Thymus (tissue), 11 donors: ENCODE measurements at regions not wholly inside any gene's neighbourhood (a gene's known extent, or its start where the extent isn't known, plus 50 kb on each side); places are given as distances from the start of the nearest gene placed in this dataset.

ENCODE experiments used
- DNase-seq, 9 donors: peaks; one replicate each; pipeline ENCODE4 v3.0.0-alpha.2; 2013; ENCODE audit warnings: low spot score in 9 of 9, low read depth in 6 of 9, missing footprints in 1 of 9
- H3K27ac ChIP-seq, 2 donors: one replicate each; pipeline ENCODE4 v1.5.1; 2013; ENCODE audit warnings: control low read depth in 1 of 2, low read depth in 1 of 2, low read length in 1 of 2, mild to moderate bottlenecking in 1 of 2, moderate library complexity in 1 of 2
- H3K27me3 ChIP-seq, 2 donors: one replicate each; pipeline ENCODE4 v1.5.1; 2013; ENCODE audit warnings: low read length in 1 of 2; ENCODE audit not compliant: control insufficient read depth in 2 of 2, insufficient read depth in 1 of 2
- H3K36me3 ChIP-seq, 2 donors: one replicate each; pipeline ENCODE4 v1.5.1; 2013; ENCODE audit warnings: low read length in 1 of 2, mild to moderate bottlenecking in 1 of 2, moderate library complexity in 1 of 2; ENCODE audit not compliant: control insufficient read depth in 2 of 2, insufficient read depth in 2 of 2
- H3K4me1 ChIP-seq, 2 donors: one replicate each; pipeline ENCODE4 v1.5.1; 2013; ENCODE audit warnings: low read length in 2 of 2; ENCODE audit not compliant: control insufficient read depth in 2 of 2, insufficient read depth in 2 of 2
- H3K4me3 ChIP-seq, 2 donors: one replicate each; pipeline ENCODE4 v1.5.1; 2013; ENCODE audit warnings: low read length in 2 of 2, control low read depth in 1 of 2, mild to moderate bottlenecking in 1 of 2
- H3K9me3 ChIP-seq, 2 donors: one replicate each; pipeline ENCODE4 v1.5.1; 2013; ENCODE audit warnings: low read length in 1 of 2, mild to moderate bottlenecking in 1 of 2; ENCODE audit not compliant: control insufficient read depth in 2 of 2, insufficient read depth in 1 of 2
- WGBS: extraction: QIAGEN DNeasy Blood & Tissue Kit; methylation state at CpG from one replicate; pipeline ENCODE4 v1.1.7; 2013; 5-methylcytosine and 5-hydroxymethylcytosine counted together
- donor health status: healthy.

GRCh38 chr3:176313426-176313825 is 883.9 kb downstream of the TBL1XR1 start:
- H3K4me1 ChIP-seq, result no peaks in the 10 kb centered on the region
- H3K9me3 ChIP-seq, result no peaks in the 10 kb centered on the region
- H3K27me3 ChIP-seq, result no peaks in the 10 kb centered on the region
- no peaks in the 10 kb centered on the region for H3K36me3 ChIP-seq
- WGBS, result 94% methylated on average over 3 of the region's 3 CpGs
- no peak overlapping the region for H3K27ac ChIP-seq
- no peak overlapping the region for H3K4me3 ChIP-seq
- no peak for DNase-seq

- no peak for DNase-seq
- no peak overlapping the region for H3K4me3 ChIP-seq
- no peak overlapping the region for H3K27ac ChIP-seq
- no peaks in the 10 kb centered on the region for H3K27me3 ChIP-seq
- 97% methylated on average over 4 of the region's 4 CpGs for WGBS
- no peaks in the 10 kb centered on the region for H3K36me3 ChIP-seq
- no peaks in the 10 kb centered on the region for H3K4me1 ChIP-seq
- no peaks in the 10 kb centered on the region for H3K9me3 ChIP-seq
Observed at GRCh38 chr3:176310641-176311040, 886.6 kb downstream of the TBL1XR1 start.

- Histone ChIP-seq H3K27me3 (no peaks in the 10 kb centered on the region), H3K4me1 (no peaks in the 10 kb centered on the region), H3K27ac (no peak overlapping the region), H3K36me3 (no peaks in the 10 kb centered on the region), H3K4me3 (no peak overlapping the region), H3K9me3 (no peaks in the 10 kb centered on the region)
- DNase-seq, result no peak
- 96% methylated on average over 2 of the region's 2 CpGs for WGBS
Observed at GRCh38 chr3:176302271-176302670, 895.0 kb downstream of the TBL1XR1 start.

GRCh38 chr3:176296066-176296597 is 901.1 kb downstream of the TBL1XR1 start:
- Histone ChIP-seq H3K36me3 (no peaks in the 10 kb centered on the region), H3K4me3 (no peak overlapping the region), H3K27me3 (no peaks in the 10 kb centered on the region), H3K9me3 (no peaks in the 10 kb centered on the region), H3K27ac (no peak overlapping the region), H3K4me1 (no peaks in the 10 kb centered on the region)
- WGBS, result 98% methylated on average over 1 of the region's 1 CpG
- no peak for DNase-seq

GRCh38 chr3:176293276-176293675 is 904.0 kb downstream of the TBL1XR1 start:
- Histone ChIP-seq H3K9me3 (no peaks in the 10 kb centered on the region), H3K27me3 (no peaks in the 10 kb centered on the region), H3K36me3 (no peaks in the 10 kb centered on the region), H3K4me1 (no peaks in the 10 kb centered on the region), H3K27ac (no peak overlapping the region), H3K4me3 (no peak overlapping the region)
- WGBS, result 92% methylated on average over 2 of the region's 2 CpGs
- no peak for DNase-seq

- no peaks in the 10 kb centered on the region for H3K36me3 ChIP-seq
- DNase-seq, result no peak
- H3K4me3 ChIP-seq, result no peak overlapping the region
- 79% methylated on average over 3 of the region's 3 CpGs for WGBS
- peaks cover 0 to 3% of the 10 kb centered on the region in 2 donors for H3K9me3 ChIP-seq
- H3K27ac ChIP-seq, result no peak overlapping the region
- no peaks in the 10 kb centered on the region for H3K27me3 ChIP-seq
- H3K4me1 ChIP-seq, result no peaks in the 10 kb centered on the region
Observed at GRCh38 chr3:176286476-176287085, 910.7 kb downstream of the TBL1XR1 start.

- Histone ChIP-seq H3K9me3 (no peaks in the 10 kb centered on the region), H3K27ac (no peak overlapping the region), H3K36me3 (no peaks in the 10 kb centered on the region), H3K4me3 (no peak overlapping the region), H3K27me3 (no peaks in the 10 kb centered on the region), H3K4me1 (no peaks in the 10 kb centered on the region)
- 97% methylated on average over 3 of the region's 3 CpGs for WGBS
- DNase-seq, result no peak
Observed at GRCh38 chr3:176275538-176275937, 921.7 kb downstream of the TBL1XR1 start.

- 88% methylated on average over 2 of the region's 2 CpGs for WGBS
- Histone ChIP-seq H3K27ac (no peak overlapping the region), H3K27me3 (no peaks in the 10 kb centered on the region), H3K4me1 (no peaks in the 10 kb centered on the region), H3K9me3 (no peaks in the 10 kb centered on the region), H3K36me3 (no peaks in the 10 kb centered on the region), H3K4me3 (no peak overlapping the region)
- DNase-seq, result no peak
Observed at GRCh38 chr3:176275113-176275512, 922.2 kb downstream of the TBL1XR1 start.

GRCh38 chr3:176274161-176274560 is 923.1 kb downstream of the TBL1XR1 start:
- no peak overlapping the region for H3K4me3 ChIP-seq
- peaks cover 0 to 8% of the 10 kb centered on the region in 2 donors for H3K9me3 ChIP-seq
- H3K4me1 ChIP-seq, result no peaks in the 10 kb centered on the region
- H3K36me3 ChIP-seq, result no peaks in the 10 kb centered on the region
- no peak overlapping the region for H3K27ac ChIP-seq
- 85% methylated on average over 5 of the region's 5 CpGs for WGBS
- no peak for DNase-seq
- no peaks in the 10 kb centered on the region for H3K27me3 ChIP-seq
